ENCODE measurements at regions not wholly inside any gene's neighbourhood (a gene's known extent, or its start where the extent isn't known, plus 50 kb on each side); places are given as distances from the start of the nearest gene placed in this dataset.

- TF ChIP-seq, protein P1, sequence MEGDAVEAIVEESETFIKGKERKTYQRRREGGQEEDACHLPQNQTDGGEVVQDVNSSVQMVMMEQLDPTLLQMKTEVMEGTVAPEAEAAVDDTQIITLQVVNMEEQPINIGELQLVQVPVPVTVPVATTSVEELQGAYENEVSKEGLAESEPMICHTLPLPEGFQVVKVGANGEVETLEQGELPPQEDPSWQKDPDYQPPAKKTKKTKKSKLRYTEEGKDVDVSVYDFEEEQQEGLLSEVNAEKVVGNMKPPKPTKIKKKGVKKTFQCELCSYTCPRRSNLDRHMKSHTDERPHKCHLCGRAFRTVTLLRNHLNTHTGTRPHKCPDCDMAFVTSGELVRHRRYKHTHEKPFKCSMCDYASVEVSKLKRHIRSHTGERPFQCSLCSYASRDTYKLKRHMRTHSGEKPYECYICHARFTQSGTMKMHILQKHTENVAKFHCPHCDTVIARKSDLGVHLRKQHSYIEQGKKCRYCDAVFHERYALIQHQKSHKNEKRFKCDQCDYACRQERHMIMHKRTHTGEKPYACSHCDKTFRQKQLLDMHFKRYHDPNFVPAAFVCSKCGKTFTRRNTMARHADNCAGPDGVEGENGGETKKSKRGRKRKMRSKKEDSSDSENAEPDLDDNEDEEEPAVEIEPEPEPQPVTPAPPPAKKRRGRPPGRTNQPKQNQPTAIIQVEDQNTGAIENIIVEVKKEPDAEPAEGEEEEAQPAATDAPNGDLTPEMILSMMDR (IDR thresholded peaks at IDR 0.05), result no peak
- no peak for TF ChIP-seq POLR2A (IDR thresholded peaks at IDR 0.05)
- H3K27ac ChIP-seq, result no peak overlapping the region
- H3K36me3 ChIP-seq, result no peaks in the 10 kb centered on the region
- no peak for DNase-seq
- no peaks in the 10 kb centered on the region for H3K4me1 ChIP-seq
- no peaks in the 10 kb centered on the region for H3K27me3 ChIP-seq
- H3K9me3 ChIP-seq, result no peaks in the 10 kb centered on the region
- intact Hi-C loops (cut with DNase I; ENCODE audit: low total_unique reads), result no loop called here
- H3K4me3 ChIP-seq, result no peak overlapping the region
These were observed 159.9 kb upstream of the DIPK2B start for GRCh38 chrX:45360571-45360970.

GRCh38 chrX:45358392-45358791 lies 157.7 kb upstream of the DIPK2B start:
- intact Hi-C loops (cut with DNase I; ENCODE audit: low total_unique reads), result no loop called here

DNA sequence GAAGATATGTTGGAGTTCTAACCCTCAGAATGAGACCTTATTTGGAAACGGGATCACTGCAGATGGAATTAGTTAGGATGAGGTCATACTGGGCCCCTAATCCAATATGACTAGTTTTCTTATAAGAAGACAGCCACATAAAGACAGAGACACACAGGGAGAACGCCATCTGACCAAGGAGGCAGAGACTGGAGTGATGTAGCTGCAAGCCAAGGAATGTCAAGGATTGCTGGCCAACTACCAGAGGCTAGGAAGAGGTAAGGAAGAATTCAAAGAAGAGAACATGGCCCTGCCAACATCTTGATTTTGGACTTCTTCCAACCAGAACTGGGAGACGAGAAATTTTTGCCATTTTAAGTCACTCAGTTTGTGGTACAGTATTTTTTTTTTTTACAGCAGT lies 152.8 kb upstream of the DIPK2B start:
- H3K4me3 ChIP-seq, result no peak overlapping the region
- TF ChIP-seq POLR2A (IDR thresholded peaks at IDR 0.05), result no peak
- TF ChIP-seq, protein P1 (IDR thresholded peaks at IDR 0.05), result no peak
- no peak overlapping the region for H3K27ac ChIP-seq
- H3K36me3 ChIP-seq, result no peaks in the 10 kb centered on the region
- no peaks in the 10 kb centered on the region for H3K4me1 ChIP-seq
- no peak for DNase-seq
- intact Hi-C loops (cut with DNase I; ENCODE audit: low total_unique reads), result no loop called here
- no peaks in the 10 kb centered on the region for H3K9me3 ChIP-seq
- H3K27me3 ChIP-seq, result no peaks in the 10 kb centered on the region

More at GRCh38 chrX:45358392-45358791, 157.7 kb upstream of the DIPK2B start:
- no peak overlapping the region for H3K4me3 ChIP-seq
- TF ChIP-seq, protein P1 (IDR thresholded peaks at IDR 0.05), result no peak
- no peak for TF ChIP-seq POLR2A (IDR thresholded peaks at IDR 0.05)
- H3K36me3 ChIP-seq, result no peaks in the 10 kb centered on the region
- H3K4me1 ChIP-seq, result no peaks in the 10 kb centered on the region
- H3K9me3 ChIP-seq, result no peaks in the 10 kb centered on the region
- DNase-seq, result no peak
- no peak overlapping the region for H3K27ac ChIP-seq
- no peaks in the 10 kb centered on the region for H3K27me3 ChIP-seq

DNA sequence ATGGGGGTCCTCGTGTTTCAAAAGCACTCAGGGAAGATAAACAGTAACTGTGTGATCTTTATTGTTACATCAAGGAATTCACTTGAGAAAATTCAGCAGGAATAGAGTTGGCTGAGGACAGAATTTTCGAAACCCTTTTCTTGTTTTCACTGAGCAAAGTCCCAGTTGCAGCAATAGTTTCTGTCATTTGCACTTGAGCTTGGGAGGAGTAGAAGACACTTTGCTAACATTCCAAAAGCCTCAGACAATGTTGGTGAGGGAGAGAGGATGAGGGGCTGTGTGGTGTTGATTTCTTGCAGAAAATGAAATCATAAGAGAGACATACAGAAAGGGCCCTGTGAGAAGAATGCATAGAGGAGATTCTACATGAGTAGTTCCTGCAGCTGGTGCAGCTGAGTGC lies 151.9 kb upstream of the DIPK2B start:
- H3K27me3 ChIP-seq, result no peaks in the 10 kb centered on the region
- DNase-seq, result no peak
- TF ChIP-seq, protein P1 (IDR thresholded peaks at IDR 0.05), result no peak
- no peak for TF ChIP-seq POLR2A (IDR thresholded peaks at IDR 0.05)
- no peaks in the 10 kb centered on the region for H3K9me3 ChIP-seq
- H3K27ac ChIP-seq, result no peak overlapping the region
- H3K4me1 ChIP-seq, result no peaks in the 10 kb centered on the region
- no peaks in the 10 kb centered on the region for H3K36me3 ChIP-seq
- H3K4me3 ChIP-seq, result no peak overlapping the region
- intact Hi-C loops (cut with DNase I; ENCODE audit: low total_unique reads), result no loop called here

GRCh38 chrX:45351478-45351877 lies 150.8 kb upstream of the DIPK2B start:
- H3K9me3 ChIP-seq, result no peaks in the 10 kb centered on the region
- no peaks in the 10 kb centered on the region for H3K36me3 ChIP-seq
- no peak overlapping the region for H3K27ac ChIP-seq
- intact Hi-C loops (cut with DNase I; ENCODE audit: low total_unique reads), result no loop called here
- H3K4me3 ChIP-seq, result no peak overlapping the region
- no peak for TF ChIP-seq POLR2A (IDR thresholded peaks at IDR 0.05)
- TF ChIP-seq, protein P1 (IDR thresholded peaks at IDR 0.05), result no peak
- H3K4me1 ChIP-seq, result no peaks in the 10 kb centered on the region
- H3K27me3 ChIP-seq, result no peaks in the 10 kb centered on the region
- no peak for DNase-seq
